ENCODE measurements at regions not wholly inside any gene's neighbourhood (a gene's known extent, or its start where the extent isn't known, plus 50 kb on each side); places are given as distances from the start of the nearest gene placed in this dataset.

GRCh38 chr2:6739547-6739946, 126.2 kb downstream of the CMPK2 start:
- TF ChIP-seq EZH2 (conservative IDR thresholded peaks at IDR 0.05; ENCODE audit: low read depth, low read length) (no peak), SP2 (CRISPR knock-in tag; IDR thresholded peaks at IDR 0.05) (no peak), REST (IDR thresholded peaks at IDR 0.05; ENCODE audit: borderline replicate concordance in 1 of 2, low read depth in 1 of 2, low read length in 2 of 2) (no peak), ZNF24 (IDR thresholded peaks at IDR 0.05) (no peak), MEF2D (CRISPR knock-in tag; IDR thresholded peaks at IDR 0.05) (no peak), USF2 (IDR thresholded peaks at IDR 0.05; ENCODE audit: low read depth, low read length) (no peak), USF2 (CRISPR knock-in tag; IDR thresholded peaks at IDR 0.05; ENCODE audit: borderline replicate concordance) (no peak), KLF9 (CRISPR knock-in tag; IDR thresholded peaks at IDR 0.05; ENCODE audit: low read depth) (no peak), ASH2L (IDR thresholded peaks at IDR 0.05; ENCODE audit: insufficient read length, low read depth, low read length) (no peak), SNRNP70 (IDR thresholded peaks at IDR 0.05; ENCODE audit: low read depth, low read length) (no peak)
- TF ChIP-seq, protein P1, sequence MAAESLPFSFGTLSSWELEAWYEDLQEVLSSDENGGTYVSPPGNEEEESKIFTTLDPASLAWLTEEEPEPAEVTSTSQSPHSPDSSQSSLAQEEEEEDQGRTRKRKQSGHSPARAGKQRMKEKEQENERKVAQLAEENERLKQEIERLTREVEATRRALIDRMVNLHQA (CRISPR knock-in tag; IDR thresholded peaks at IDR 0.05): no peak
- TF ChIP-seq, protein P2, sequence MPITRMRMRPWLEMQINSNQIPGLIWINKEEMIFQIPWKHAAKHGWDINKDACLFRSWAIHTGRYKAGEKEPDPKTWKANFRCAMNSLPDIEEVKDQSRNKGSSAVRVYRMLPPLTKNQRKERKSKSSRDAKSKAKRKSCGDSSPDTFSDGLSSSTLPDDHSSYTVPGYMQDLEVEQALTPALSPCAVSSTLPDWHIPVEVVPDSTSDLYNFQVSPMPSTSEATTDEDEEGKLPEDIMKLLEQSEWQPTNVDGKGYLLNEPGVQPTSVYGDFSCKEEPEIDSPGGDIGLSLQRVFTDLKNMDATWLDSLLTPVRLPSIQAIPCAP (CRISPR knock-in tag; IDR thresholded peaks at IDR 0.05; ENCODE audit: low read depth): no peak
- TF ChIP-seq, protein P3, sequence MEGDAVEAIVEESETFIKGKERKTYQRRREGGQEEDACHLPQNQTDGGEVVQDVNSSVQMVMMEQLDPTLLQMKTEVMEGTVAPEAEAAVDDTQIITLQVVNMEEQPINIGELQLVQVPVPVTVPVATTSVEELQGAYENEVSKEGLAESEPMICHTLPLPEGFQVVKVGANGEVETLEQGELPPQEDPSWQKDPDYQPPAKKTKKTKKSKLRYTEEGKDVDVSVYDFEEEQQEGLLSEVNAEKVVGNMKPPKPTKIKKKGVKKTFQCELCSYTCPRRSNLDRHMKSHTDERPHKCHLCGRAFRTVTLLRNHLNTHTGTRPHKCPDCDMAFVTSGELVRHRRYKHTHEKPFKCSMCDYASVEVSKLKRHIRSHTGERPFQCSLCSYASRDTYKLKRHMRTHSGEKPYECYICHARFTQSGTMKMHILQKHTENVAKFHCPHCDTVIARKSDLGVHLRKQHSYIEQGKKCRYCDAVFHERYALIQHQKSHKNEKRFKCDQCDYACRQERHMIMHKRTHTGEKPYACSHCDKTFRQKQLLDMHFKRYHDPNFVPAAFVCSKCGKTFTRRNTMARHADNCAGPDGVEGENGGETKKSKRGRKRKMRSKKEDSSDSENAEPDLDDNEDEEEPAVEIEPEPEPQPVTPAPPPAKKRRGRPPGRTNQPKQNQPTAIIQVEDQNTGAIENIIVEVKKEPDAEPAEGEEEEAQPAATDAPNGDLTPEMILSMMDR (CRISPR knock-in tag; IDR thresholded peaks at IDR 0.05): no peak

Measured in HepG2 (cell line).